HG02885 (cell line): ENCODE measurements at regions not wholly inside any gene's neighbourhood (a gene's known extent, or its start where the extent isn't known, plus 50 kb on each side); places are given as distances from the start of the nearest gene placed in this dataset.
"Not testable (repeated sequence)": the region's sequence is repeated elsewhere in the genome, so short reads cannot be mapped to it uniquely, and the experiment has no call there.

ENCODE experiments used
- ATAC-seq: cut with Tn5 transposase; IDR thresholded peaks from one replicate; pipeline ENCODE4 v1.9.1; 2021; ENCODE audit warnings: mild to moderate bottlenecking; ENCODE audit not compliant: unreplicated experiment, poor library complexity

DNA sequence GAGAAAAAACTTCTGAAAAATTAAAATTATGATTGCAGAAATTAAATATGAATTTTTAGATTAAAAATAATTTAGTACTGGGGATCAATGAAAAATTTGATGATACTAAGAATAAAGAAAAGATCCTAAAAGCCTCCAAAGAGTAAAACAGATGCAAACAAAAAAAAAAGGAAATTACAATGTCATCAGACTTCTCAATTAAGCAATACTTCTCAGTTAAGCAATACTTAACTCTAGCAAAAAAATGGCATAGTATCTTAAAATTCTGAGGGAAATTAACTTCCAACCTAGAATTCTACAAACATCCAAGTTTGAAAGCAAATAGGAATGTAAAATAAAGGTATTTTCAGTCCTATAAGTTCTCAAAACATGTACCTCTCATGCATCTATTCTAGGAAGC, 141.2 kb upstream of the INTU start:
- no peak for ATAC-seq

DNA sequence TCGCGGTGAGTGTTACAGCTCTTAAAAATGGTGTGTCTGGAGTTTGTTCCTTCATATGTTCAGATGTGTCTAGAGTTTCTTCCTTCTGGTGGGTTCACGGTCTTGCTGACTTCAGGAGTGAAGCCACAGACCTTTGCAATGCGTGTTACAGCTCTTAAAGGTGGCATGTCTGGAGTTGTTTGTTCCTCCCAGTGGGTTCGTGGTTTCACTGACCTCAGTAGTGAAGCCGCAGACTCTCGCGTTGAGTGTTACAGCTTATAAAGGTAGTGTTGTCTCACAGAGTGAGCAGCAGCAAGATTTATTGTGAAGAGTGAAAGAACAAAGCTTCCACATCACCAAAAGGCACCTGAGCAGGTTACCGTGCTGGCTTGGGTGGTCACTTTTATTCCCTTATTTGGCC, 135.9 kb upstream of the INTU start:
- ATAC-seq = not testable (repeated sequence)

DNA sequence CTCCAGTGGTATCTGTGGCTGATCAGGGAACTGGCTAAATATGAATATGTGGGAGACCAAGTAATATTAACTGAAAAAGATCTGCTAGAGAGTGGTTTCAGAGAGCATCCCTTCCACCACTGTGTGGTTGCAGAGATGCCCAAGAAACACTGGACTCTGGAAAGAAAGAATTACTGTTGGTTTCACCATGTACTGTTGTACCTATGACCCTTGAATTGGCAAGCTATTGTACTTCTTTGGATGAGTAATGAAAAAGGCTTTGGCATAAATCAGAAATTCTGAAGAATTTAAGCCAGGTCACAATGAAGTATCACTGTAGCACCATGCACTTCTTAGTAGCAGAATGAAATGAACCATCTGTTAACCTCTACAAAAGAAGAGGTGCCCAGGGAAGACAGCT, 134.4 kb upstream of the INTU start:
- no peak for ATAC-seq

DNA sequence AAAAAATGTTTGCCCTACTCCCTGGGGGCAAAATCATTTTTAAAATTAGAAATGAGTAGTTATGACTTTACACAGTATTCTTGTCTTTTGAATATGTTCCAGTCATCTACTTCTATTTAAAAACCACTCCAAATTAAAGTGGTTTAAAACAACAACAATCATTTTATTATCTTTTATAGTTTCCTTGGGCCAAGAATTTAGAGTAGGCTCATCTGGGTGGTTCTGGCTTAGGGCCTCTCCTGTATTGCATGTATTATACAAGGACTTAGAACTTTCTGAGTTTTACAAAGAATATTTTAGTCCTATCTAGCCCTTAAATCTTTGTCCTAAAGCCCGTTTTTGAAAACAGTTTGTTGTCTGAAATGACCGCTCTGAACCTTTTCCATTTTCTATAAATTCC, 132.5 kb upstream of the INTU start:
- no peak for ATAC-seq

DNA sequence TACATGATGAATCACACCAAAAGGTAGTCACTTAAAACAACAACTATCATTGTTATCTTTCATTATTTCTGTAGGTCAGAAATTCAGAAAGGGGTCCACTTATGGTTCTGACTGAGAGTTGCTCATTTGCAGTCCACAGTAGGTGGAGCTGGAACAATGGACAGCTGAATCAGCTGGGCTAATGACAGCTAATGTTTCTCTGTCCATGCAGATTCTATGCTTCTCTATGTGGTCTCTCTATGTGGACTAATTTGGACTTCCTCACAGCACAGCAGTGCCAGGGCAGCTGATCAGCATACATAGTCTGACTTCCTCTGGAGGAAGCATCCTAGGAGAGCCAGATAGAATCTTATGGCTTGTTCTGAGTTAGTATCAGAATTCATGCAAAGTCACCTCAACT, 131.7 kb upstream of the INTU start:
- ATAC-seq = no peak

DNA sequence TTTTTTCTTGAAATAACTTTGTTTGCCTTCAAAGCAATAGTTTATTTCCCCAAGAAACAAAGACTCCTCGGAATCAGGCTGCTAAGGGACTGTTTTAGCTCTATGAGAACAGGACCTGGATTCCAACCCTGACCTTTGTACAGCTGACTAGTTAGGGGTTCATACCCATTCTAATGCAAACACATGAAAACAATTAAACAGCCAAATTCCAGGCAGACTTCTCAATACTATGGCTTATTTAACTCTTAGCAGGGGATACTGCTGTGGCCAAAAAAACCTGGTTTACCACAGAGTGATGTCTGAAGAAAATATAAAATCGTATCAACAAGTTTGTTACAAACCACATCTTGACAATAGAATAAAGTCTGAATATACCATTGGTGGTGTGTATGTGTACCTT, 129.6 kb upstream of the INTU start:
- ATAC-seq = no peak

DNA sequence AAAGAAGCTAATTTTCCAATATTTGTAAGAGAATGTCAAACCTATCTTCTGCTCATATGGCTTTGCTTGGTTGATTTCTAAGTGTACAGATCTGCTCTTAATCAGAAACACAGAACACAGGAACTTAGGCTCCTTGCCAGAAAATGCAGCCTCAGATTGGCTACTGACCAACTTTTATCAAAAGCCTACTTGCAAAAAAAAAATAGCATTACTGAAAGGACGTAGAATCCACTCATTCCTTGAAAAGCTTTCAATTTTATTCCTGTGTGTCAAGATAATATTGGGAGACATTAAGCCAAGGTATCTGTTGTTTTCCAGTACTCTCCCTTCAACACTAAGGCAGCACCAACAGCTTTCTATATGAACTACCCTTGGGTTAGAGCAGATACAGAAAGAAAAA, 127.6 kb upstream of the INTU start:
- ATAC-seq = no peak

DNA sequence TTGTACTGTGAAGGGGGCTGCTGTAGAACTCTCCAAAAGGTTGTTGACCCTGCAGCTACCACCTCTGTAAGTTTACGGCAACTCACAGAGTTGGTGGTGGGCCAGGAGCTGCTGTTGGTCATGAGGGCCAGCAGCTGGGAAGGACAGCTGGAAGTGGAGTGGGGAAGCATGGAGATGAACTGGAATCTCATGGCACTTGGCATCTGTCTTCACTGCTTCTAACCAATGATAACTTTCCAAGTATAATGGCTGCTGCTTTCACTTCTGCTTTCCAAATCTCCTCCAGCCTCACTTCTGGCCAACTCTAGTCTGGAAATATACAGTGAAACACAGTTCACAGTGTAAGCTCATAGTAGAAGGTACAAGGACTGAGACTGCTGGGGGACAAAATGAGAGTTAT, 126.5 kb upstream of the INTU start:
- ATAC-seq = no peak

DNA sequence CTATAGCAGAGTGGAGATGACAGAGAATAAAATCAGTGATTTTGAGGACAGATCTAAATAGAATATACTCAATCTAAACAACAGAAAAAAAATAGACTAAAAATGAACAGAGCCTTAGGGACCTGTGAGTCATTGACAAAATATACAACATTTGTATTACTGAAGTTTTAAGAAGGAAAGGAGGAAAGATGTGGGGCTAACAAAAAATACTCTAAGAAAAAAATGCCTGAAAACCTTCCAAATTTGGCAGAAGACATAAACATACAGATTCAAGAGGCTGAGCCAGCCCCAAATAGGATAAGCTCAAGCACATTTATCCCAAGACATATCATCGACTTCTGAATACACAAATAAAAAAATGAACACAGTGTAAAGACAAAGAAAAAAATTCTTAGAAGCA, 123.6 kb upstream of the INTU start:
- no peak for ATAC-seq

DNA sequence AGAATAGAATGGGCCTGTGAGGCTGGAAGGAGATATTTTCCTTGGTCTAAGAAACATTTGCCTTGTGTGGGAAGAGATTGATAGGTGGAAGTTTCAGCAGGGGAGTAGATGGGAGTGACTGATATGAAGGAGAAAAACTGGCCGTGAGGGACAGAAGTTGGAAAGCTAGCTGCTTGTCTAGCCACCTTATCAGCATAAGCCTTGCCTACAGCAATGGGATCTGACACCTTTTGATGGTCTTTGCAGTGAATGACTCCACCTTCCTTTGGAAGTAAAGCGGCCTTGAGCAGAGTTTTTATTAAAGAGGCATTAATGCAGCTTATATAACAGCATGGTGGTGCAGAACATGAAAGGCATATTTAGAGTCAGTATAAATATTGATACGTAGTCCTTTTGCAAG, 120.1 kb upstream of the INTU start:
- ATAC-seq = not testable (repeated sequence)

DNA sequence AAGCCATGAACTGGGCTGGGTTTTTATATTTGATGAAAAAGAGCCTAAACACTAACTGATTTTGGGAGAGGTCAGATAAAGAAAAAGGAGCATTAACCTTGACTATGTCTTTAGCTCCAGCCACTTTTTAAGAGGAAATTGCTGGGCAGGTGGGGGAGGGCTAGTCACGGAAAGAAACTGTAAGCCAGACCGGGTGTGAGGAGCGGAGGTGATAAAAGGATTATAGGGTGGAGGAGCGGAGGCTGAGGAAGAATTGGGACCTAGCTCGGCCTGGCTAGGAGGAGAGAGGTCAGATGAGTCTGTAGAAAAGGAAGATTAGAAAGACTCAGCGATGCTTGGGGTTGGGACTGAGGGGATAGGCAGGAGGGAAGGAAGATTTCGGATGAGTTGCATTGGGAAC, 117.5 kb upstream of the INTU start:
- not testable (repeated sequence) for ATAC-seq

DNA sequence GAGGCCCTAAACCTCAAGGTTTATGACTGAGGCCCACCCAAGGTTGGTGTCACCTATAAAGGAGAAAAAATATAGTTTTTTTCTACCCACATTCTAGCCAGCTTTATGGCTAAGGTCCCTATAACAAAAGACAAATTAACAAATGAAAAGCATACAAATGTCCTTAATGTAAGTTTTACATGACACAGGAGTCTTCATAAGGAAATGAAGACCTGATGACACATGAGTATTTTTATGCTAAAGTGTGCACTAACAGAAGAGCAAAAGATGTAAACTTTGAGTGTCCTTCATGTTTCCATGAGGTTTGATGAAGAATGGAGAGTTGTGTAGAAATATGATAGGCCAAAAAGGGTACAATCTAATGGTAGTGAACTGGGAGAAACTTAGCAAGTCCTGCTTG, 114.7 kb upstream of the INTU start:
- no peak for ATAC-seq

DNA sequence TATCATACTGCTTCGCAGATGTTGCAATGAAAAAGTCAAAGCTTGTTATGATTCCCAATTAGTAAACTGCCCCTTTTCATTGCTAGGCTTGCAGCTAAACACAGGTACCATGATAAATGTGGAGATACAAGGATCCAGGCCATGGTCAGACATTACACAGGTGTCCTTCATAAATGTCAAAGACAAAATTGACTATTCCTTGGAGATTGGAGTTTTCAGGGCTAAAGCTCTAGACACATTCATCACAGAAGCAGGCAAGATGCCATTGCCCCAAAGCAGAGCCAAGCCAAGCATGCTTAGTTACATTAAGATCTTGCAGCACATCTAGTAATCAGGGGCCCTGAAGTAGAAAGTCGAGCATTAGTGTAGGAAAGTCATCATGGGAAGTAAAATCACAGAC, 111.3 kb upstream of the INTU start:
- no peak for ATAC-seq

DNA sequence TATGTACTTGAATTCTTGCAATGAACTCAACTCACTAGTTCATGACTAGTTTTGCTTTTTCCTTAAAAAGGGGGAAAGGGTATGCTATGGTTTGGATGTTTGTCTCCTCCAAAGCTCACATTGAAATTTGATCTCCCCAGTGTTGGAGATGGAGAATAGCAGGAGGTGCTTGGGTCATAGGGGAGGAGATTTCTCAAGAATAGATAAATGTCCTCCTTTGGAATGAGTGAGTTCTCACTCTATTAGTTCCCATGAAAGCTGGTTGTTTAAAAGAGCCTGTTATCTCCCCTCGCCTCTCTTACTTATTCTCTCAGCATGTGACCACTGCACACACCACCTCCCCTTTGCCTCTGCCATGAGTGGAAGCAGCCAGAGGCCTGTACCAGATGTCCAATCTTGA, 109.4 kb upstream of the INTU start:
- no peak for ATAC-seq

DNA sequence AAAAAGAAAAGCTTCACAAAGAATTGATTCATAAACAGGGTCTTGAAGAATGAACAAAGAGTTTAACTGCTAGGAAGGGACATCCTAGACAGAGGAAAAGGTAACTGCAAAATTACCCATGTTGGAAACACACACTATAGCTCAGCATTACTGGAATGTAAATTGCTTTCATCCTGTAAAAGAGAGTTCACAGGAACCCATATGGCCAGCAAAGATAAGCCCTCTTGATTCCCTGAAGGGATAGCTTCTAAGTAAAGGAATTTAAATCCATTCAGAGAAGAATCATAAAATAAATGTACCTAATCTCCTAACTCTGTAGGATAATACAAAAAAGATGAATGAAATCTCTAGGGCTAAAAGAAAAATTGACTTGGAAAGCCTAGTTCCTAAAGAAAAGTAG, 107.1 kb upstream of the INTU start:
- no peak for ATAC-seq

DNA sequence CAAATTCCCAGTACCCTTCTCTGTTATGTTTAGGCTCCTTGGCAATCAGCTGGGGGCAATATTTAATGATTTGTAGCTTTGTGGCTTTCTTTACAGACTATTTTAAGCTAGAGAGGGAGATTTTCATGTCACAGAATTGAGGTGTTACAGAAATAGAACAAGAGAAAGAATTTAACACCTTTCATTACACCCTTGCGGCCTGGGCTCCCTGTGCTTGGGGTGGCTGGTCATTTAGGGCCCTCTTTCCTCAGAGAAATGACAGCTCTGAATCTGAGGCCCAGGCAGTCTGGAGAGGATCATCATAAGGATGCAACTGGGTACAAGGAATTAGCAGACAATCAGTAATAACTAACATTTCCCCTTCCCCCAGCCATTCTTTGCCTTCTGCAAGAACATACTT, 104.5 kb upstream of the INTU start:
- ATAC-seq = no peak

DNA sequence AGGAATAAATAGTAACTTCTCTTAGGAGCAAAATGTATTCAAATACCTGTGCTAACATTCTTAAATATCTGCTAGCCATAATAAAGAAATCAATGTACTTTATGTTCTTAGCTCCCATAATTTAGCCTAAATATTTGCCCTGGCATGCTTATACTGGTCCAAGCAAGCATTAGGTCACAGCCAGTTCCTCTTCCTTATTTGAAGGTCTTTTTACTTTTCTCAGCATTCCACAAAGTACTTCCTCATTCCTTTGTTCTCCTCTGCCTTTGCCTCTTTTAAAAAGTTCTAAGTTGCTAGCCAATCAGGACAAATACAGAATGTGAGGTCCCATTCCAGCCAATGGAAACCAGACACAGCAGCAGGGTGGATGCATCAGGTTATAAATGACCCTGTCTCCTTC, 102.9 kb upstream of the INTU start:
- not testable (repeated sequence) for ATAC-seq

DNA sequence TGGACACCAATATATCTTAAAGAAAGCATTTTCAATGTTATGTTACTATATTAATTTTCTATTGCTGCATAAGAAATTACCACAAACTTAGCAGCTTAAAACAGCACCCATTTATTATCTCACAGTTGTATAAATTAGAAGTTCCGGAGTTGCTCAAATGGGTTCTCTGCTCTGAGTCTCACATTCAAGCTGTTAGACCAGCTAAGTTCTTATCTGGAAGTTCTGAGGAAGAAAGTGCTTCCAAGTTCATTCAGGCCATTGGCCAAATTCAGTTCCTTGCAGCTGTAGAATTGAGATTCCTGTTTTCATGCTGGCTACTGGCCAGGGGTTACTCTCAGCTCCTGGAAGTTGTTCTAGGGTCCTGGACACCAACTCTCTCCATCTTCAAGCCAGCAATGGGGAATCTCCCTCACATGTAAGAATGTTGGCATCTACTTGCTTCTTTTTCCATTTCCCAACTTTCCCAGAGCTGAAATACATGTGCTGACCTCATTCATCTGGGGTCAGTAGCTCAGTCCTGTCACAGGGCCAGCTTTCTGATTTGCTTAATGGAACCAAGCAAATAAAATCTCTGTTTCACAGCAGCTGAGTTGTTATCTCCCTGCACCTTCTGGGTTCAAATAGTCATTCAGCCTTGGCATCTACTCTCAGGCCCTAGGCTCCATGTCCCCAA, 99.6 kb upstream of the INTU start:
- no peak for ATAC-seq

DNA sequence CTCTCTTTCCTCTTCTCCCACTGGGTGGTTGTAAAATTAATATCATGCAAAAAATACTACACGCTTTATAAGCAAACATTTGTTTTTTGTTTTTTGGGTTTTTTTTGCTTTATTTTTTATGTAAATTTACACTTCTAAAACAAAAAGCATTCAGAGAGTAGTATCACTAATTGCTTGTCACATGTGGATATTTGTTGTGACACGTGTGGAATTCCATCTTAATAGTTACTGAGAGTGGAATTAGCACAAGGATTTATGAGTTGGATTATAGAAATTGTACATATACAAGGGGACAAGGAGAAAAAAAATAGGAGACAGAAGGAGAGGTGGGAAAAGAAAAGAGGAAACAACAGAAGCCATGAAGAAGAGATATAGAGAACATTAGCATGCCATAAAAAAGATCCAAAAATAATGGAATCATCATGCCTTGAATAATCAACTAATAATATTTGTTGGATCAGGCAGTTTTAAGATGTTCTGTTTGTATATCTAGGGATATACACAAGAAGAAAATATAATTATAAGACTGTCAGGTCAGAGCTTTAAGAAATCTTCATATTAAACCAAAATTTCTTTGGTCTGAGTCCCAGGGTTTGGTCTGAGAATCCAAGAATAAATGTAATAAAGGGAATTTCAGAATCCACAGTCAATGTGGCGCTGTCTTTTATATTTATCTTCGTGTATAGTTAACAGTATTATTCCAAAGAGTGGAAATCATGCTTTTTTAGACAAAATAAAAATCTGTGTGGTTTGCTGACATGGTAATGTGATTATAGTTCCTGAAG, 98.5 kb upstream of the INTU start:
- no peak for ATAC-seq

DNA sequence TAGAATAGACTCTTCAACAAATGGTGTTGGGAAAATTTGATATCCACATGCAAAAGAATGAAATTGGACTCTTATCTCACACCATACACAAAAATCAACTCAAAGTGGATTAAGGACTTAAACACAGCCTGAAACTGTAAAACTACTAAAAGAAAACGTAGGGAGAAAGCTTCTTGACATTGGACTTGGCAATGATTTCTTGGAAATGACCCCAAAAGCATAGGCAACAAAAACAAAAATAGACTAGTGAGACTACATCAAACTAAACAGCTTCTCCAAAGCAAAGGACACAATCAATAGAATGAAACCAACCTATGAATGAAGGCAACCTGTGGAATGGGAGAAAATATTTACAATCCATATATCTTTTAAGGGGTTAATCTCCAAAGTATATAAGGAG, 94.7 kb upstream of the INTU start:
- ATAC-seq = no peak

DNA sequence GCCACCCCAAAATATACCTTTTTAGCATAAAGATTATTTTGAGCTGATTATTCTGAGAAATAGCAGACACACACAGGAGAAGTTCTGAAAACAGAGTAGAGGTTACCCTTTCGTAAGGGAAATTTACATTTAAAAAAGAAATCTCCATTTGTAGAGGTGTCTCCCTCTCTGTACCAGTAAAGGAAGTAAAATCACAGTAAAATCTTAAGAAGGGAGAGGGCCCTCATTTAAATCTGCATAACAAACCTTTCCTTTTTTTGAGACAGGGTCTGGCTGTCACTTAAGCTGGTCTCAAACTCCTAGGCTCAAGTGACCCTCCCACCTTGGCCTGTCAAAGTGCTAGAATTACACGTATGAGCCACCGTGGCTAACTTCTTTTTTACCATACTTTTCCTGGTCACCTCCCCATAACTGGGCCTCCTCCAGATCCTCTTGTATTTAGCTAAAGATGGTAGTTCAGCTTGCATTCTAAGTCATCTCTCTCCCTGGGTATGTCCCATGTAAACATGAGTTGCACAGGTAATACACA, 92.2 kb upstream of the INTU start:
- no peak for ATAC-seq

DNA sequence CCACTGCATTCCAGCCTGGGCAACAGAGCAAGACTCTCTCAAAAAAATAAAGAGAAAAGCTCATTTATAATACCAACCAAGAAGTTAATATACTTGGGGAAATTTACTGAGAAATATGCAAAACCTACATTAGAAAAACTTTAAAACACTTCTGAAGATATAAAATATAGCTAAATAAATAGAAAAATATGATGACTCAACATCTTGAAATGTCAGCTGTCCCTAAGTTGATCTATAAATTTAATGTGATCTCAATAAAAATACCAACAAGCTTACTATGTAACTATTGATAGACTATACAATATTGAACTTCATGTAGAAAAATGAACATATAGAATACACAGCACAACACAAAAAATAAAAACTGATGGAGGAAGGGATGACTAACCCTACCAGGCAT, 87.5 kb upstream of the INTU start:
- ATAC-seq = no peak
